Gastrocnemius medialis (tissue), 4 donors: ENCODE measurements at regions not wholly inside any gene's neighbourhood (a gene's known extent, or its start where the extent isn't known, plus 50 kb on each side); places are given as distances from the start of the nearest gene placed in this dataset.

ENCODE experiments used
- CTCF ChIP-seq, 5 experiments: fragments of 450-650 bp in 3 of 5; fragments of 200-600 bp in 2 of 5; sonication (generic) in 2 of 5; IDR thresholded peaks in 4 of 5; conservative IDR thresholded peaks in 1 of 5; 1 replicate in 4 of 5; 2 replicates in 1 of 5; pipeline ENCODE4 v1.5.1; 2016 to 2019; ENCODE audit warnings: antibody characterized with exemption in 5 of 5, mild to moderate bottlenecking in 3 of 5, moderate library complexity in 3 of 5
- POLR2A ChIP-seq, 2 donors: fragments of 450-650 bp; IDR thresholded peaks; one replicate each; pipeline ENCODE4 v1.6.1; 2017; ENCODE audit warnings: antibody characterized with exemption in 2 of 2, mild to moderate bottlenecking in 2 of 2, moderate library complexity in 2 of 2

- no peak for TF ChIP-seq POLR2A (IDR thresholded peaks at IDR 0.05)
- TF ChIP-seq CTCF (IDR thresholded peaks at IDR 0.05 in 4 of 5, conservative IDR thresholded peaks at IDR 0.05 in 1 of 5): no peak
Measured at GRCh38 chr13:56917966-56918365, 222.8 kb upstream of the PRR20A start.
